Endothelial cell (in vitro differentiated cells): ENCODE measurements at regions not wholly inside any gene's neighbourhood (a gene's known extent, or its start where the extent isn't known, plus 50 kb on each side); places are given as distances from the start of the nearest gene placed in this dataset.

Source experiments
- DNase-seq: peaks from one replicate; pipeline ENCODE4 v3.0.0; 2021; ENCODE audit warnings: low spot score
- H3K27ac Mint-ChIP-seq: one replicate; pipeline ENCODE4 v1.8.0; 2021; ENCODE audit warnings: mixed read lengths, inconsistent platforms; ENCODE audit not compliant: unreplicated experiment
- H3K27me3 Mint-ChIP-seq: one replicate; pipeline ENCODE4 v1.8.0; 2021; ENCODE audit warnings: mild to moderate bottlenecking, moderate library complexity, mixed read lengths, inconsistent platforms; ENCODE audit not compliant: unreplicated experiment
- H3K36me3 Mint-ChIP-seq: one replicate; pipeline ENCODE4 v1.8.0; 2021; ENCODE audit warnings: mild to moderate bottlenecking, low read depth, mixed read lengths, inconsistent platforms; ENCODE audit not compliant: unreplicated experiment
- H3K4me1 Mint-ChIP-seq: one replicate; pipeline ENCODE4 v1.8.0; 2021; ENCODE audit warnings: mild to moderate bottlenecking, mixed read lengths, inconsistent platforms; ENCODE audit not compliant: unreplicated experiment
- H3K4me3 Mint-ChIP-seq: one replicate; pipeline ENCODE4 v1.8.0; 2021; ENCODE audit warnings: mild to moderate bottlenecking, mixed read lengths, inconsistent platforms; ENCODE audit not compliant: unreplicated experiment
- H3K9me3 Mint-ChIP-seq: one replicate; pipeline ENCODE4 v1.8.0; 2021; ENCODE audit warnings: mixed read lengths, inconsistent platforms; ENCODE audit not compliant: unreplicated experiment
- TF ChIP-seq, protein P1 (sequence below): fragments of 200-600 bp; sonication (generic); IDR thresholded peaks from one replicate; pipeline ENCODE4 v1.5.0; 2021; ENCODE audit warnings: antibody characterized with exemption; ENCODE audit not compliant: unreplicated experiment

GRCh38 chr16:62913333-62913732, 877.1 kb upstream of the CDH8 start:
- TF ChIP-seq, protein P1, sequence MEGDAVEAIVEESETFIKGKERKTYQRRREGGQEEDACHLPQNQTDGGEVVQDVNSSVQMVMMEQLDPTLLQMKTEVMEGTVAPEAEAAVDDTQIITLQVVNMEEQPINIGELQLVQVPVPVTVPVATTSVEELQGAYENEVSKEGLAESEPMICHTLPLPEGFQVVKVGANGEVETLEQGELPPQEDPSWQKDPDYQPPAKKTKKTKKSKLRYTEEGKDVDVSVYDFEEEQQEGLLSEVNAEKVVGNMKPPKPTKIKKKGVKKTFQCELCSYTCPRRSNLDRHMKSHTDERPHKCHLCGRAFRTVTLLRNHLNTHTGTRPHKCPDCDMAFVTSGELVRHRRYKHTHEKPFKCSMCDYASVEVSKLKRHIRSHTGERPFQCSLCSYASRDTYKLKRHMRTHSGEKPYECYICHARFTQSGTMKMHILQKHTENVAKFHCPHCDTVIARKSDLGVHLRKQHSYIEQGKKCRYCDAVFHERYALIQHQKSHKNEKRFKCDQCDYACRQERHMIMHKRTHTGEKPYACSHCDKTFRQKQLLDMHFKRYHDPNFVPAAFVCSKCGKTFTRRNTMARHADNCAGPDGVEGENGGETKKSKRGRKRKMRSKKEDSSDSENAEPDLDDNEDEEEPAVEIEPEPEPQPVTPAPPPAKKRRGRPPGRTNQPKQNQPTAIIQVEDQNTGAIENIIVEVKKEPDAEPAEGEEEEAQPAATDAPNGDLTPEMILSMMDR, result no peak
- Mint-ChIP-seq H3K27ac (no peak overlapping the region), H3K9me3 (peaks cover 5% of the 10 kb centered on the region)

GRCh38 chr16:62909597-62909996, 873.4 kb upstream of the CDH8 start:
- DNase-seq, result no peak
- Mint-ChIP-seq H3K4me1 (no peaks in the 10 kb centered on the region), H3K9me3 (peaks cover 5% of the 10 kb centered on the region), H3K4me3 (no peak overlapping the region), H3K27me3 (no peaks in the 10 kb centered on the region), H3K36me3 (peaks cover 3% of the 10 kb centered on the region), H3K27ac (no peak overlapping the region)
- TF ChIP-seq, protein P1, result no peak

More at GRCh38 chr16:62913333-62913732, 877.1 kb upstream of the CDH8 start:
- Mint-ChIP-seq H3K4me1 (no peaks in the 10 kb centered on the region), H3K27me3 (no peaks in the 10 kb centered on the region), H3K36me3 (peaks cover 3% of the 10 kb centered on the region), H3K4me3 (no peak overlapping the region)
- no peak for DNase-seq

GRCh38 chr16:62907562-62907961, 871.3 kb upstream of the CDH8 start:
- Mint-ChIP-seq H3K36me3 (peaks cover 3% of the 10 kb centered on the region), H3K4me3 (no peak overlapping the region), H3K4me1 (no peaks in the 10 kb centered on the region), H3K27ac (no peak overlapping the region), H3K27me3 (no peaks in the 10 kb centered on the region), H3K9me3 (peaks cover 5% of the 10 kb centered on the region)
- TF ChIP-seq, protein P1, result no peak
- no peak for DNase-seq

DNA sequence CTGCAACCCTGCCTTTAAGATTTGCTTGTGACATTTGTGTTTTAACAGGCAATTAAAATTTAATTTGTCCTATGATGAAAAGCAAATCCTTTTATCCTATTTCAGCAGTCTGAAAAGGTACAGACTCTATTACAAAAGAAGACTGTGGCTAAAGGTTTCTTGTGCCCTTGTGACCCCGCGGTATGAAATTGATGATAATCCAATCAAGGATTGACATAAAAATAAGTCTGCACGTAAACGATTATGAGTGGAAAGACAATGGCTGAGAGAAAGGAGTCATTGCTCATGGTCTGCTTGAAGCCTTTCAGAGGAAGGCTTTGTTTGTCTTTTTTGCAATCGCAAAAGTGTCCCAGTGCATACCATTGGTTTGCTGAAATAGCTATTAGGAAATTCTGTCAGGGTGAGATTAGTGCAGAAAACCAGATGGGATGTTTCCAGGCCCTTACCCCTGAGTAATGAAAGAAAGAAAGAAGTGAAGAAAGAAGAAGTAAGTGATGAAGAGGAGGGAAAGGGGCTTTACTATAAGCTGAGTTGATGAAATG, 867.8 kb upstream of the CDH8 start:
- Mint-ChIP-seq H3K4me3 (no peak overlapping the region), H3K36me3 (no peaks in the 10 kb centered on the region), H3K27ac (no peak overlapping the region), H3K9me3 (no peaks in the 10 kb centered on the region), H3K27me3 (no peaks in the 10 kb centered on the region), H3K4me1 (no peaks in the 10 kb centered on the region)
- no peak for DNase-seq
- TF ChIP-seq, protein P1, result no peak

- Mint-ChIP-seq H3K9me3 (no peaks in the 10 kb centered on the region), H3K36me3 (no peaks in the 10 kb centered on the region), H3K27ac (no peak overlapping the region), H3K4me3 (no peak overlapping the region), H3K27me3 (no peaks in the 10 kb centered on the region), H3K4me1 (no peaks in the 10 kb centered on the region)
- DNase-seq, result no peak
- TF ChIP-seq, protein P1, result no peak
These were observed 863.5 kb upstream of the CDH8 start for GRCh38 chr16:62899737-62900136.
